GM12873 (cell line): ENCODE measurements at regions not wholly inside any gene's neighbourhood (a gene's known extent, or its start where the extent isn't known, plus 50 kb on each side); places are given as distances from the start of the nearest gene placed in this dataset.

Experiments used
- TF ChIP-seq, protein P1 (sequence below): IDR thresholded peaks from 2 replicates; pipeline ENCODE4 v1.5.1; 2012; ENCODE audit warnings: low read depth, mild to moderate bottlenecking, moderate library complexity, low read length, control low read depth; ENCODE audit not compliant: insufficient read depth; ENCODE audit errors: missing control alignments

DNA sequence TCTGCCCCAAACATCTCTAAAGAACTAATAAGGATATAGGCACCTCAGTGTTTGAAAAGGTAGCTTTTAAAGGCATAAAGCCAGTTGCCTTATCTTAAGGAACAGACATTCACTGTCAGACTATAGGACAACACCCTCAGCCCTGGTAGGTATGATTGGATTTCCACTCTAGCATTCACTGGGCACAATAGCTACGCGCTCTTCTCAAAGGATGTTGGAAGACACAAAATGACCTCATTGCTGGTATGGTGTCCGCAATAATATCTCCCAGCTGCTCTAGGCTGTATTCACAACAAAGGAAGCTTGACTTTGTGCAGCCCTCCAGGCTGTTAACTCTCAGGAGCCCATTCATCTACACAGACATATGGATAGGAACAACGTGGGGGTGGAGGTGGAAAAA lies 119.4 kb upstream of the CXADR start:
- TF ChIP-seq, protein P1, sequence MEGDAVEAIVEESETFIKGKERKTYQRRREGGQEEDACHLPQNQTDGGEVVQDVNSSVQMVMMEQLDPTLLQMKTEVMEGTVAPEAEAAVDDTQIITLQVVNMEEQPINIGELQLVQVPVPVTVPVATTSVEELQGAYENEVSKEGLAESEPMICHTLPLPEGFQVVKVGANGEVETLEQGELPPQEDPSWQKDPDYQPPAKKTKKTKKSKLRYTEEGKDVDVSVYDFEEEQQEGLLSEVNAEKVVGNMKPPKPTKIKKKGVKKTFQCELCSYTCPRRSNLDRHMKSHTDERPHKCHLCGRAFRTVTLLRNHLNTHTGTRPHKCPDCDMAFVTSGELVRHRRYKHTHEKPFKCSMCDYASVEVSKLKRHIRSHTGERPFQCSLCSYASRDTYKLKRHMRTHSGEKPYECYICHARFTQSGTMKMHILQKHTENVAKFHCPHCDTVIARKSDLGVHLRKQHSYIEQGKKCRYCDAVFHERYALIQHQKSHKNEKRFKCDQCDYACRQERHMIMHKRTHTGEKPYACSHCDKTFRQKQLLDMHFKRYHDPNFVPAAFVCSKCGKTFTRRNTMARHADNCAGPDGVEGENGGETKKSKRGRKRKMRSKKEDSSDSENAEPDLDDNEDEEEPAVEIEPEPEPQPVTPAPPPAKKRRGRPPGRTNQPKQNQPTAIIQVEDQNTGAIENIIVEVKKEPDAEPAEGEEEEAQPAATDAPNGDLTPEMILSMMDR, result no peak

DNA sequence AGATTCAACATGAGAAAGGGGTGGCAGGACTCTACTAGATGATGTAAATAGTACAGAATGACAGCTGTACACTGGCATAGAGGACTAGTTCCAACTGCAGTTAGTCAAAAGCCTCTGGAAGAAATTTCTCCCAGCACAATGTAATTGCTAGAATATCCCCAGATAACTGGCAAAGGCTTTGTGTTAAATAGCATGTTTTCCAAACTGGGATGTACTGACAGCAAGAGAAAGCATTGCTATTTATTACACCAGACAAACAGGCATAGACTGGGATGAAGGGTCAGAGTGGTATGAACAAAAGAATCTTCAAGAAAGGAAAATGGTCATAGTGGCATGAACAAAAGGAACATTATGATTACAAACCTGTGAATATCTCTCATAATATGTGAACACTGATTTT lies 115.9 kb upstream of the CXADR start:
- TF ChIP-seq, protein P1, result no peak

DNA sequence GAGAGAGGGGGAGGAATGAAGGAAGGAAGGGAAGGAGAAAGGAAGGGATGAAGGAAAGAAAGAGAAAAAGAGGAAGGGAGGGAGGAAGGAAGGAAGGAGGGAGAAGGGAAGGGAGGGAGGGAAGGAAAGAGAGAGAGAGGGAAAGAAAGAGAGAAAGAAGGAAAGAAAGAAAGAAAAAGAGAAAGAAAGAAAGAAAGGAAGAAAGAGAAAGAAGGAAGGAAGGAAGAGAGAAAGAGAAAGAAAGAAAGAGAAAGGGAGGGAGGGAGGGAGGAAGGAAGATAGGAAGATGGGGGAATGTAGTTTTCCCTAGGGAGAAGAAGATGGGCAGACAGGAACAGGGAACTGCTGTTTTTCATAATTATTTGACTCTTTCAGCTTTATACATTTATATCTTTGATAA lies 115.1 kb upstream of the CXADR start:
- TF ChIP-seq, protein P1, result no peak

DNA sequence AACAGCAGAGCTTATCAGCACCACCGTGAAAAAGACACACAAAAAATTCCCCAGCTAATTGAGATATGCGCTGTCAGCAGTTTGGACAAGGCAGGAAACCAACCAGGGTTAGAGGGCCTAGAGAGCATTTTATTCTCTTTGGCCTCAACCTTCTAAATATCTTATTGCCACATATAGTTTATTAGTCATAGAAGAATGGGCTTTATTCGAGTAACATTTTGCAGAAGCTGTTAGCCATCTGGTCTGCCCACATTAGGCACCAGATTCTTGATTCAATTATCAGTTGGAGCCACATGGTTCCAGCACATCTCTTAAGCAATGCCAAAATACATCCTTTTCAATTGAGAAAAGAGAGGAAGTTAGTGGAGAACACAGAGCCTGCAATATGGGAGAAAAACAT lies 109.9 kb upstream of the CXADR start:
- TF ChIP-seq, protein P1, result no peak

DNA sequence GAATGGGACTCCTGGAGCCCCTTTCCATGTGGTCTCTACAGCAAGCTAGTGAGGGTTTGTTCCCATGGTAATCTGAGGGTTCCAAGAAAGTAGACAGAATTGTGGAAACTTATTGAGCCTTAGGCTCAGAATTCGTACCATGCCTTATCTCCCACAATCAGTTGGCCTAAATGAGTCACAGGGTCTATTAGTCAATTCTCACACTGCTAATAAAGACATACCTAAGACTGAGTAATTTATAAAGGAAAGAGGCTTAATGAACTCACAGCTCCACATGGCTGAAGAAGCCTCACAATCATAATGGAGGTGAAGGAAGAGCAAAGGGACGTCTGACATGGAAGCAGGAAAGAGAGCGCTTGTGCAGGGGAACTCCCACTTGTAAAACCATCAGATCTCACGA lies 106.6 kb upstream of the CXADR start:
- TF ChIP-seq, protein P1, result no peak

DNA sequence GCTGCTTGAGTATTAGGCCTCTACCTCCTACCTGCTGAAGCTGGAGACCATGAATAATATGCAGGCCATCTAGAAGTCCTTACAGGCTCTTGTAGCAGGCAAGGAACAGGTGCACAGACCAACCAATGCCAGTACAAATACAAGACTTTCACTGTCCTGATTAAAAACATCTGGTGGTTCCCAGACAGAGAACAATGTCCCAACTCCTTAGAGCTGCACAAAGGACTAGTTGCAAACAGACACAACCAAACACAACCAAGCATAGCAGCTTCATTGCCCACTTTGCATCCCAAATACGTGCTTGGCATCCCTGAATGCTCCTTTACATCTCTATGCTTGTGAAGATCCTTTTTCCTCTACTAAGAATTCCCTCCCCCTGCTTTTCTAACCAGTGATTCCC lies 98.1 kb upstream of the CXADR start:
- TF ChIP-seq, protein P1, result no peak

DNA sequence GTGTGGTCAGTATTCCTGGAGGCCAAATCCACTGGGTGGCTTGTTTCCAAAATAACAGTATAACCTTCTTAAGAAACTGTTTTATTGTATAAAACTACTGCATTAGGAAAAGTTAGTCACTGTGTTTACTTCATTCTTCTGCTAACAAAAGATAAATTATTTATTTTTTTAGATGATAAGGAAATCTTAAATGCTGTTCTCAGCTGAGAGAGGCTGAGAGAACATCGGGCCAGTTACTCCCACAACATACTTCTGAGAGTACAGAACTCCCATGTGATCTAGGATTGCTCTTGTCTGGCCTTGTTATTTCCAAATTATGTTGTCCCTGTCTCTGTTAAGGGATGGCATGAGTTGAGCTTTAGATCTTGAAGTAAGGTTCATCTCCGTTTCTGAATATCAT lies 96.7 kb upstream of the CXADR start:
- TF ChIP-seq, protein P1, result no peak
